ENCODE measurements at regions not wholly inside any gene's neighbourhood (a gene's known extent, or its start where the extent isn't known, plus 50 kb on each side); places are given as distances from the start of the nearest gene placed in this dataset.

- Histone ChIP-seq H3K27me3 (ENCODE audit: insufficient read depth in 3 of 3, low read length in 2 of 3) (no peaks in the 10 kb centered on the region), H3K9me3 (no peaks in the 10 kb centered on the region), H3K4me3 (no peak overlapping the region), H3K36me3 (ENCODE audit: insufficient read depth in 1 of 2, low read depth in 1 of 2) (no peaks in the 10 kb centered on the region), H3K27ac (no peak overlapping the region), H3K4me1 (no peaks in the 10 kb centered on the region)
- ATAC-seq, result no peak
- no peak for TF ChIP-seq CTCF (IDR thresholded peaks at IDR 0.05)
- no peak for DNase-seq
- intact Hi-C loops (cut with DNase I), result loop anchor here in 1 of 2 donors (1.0 kb wide), 1 partner anchor 33 kb away; no protein-coding TSS in a partner anchor
- 46 to 65% (median 54%) methylated on average over 7 of the region's 7 CpGs for WGBS, 3 donors
Observed at GRCh38 chr7:37534893-37535610, 86.4 kb upstream of the ELMO1 start.

DNA sequence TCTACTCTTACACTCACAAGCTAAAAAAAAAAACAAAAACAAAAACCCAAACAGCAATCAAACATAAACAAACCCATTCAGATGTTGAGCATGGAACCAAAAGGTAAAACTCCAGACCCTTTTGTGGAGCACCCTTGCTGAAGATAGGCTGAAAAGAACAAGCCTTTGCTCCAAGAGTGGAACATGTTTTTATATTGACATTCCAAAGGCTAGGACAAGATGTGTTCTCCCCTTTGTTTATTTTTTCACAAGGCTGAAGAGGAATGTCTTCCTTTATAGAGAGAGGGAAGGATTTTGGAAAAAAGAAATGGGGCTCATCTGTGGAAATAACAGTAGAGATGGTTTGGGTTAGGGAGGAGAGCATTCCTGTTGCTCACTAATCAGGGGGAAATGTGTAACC lies 87.2 kb upstream of the ELMO1 start:
- intact Hi-C loops (cut with DNase I), result no loop called here
- ATAC-seq, result no peak
- H3K4me1 ChIP-seq, result no peaks in the 10 kb centered on the region
- no peak overlapping the region for H3K4me3 ChIP-seq
- TF ChIP-seq CTCF (IDR thresholded peaks at IDR 0.05), result no peak
- no peaks in the 10 kb centered on the region for H3K9me3 ChIP-seq
- DNase-seq, result no peak
- no peak overlapping the region for H3K27ac ChIP-seq
- no peaks in the 10 kb centered on the region for H3K36me3 ChIP-seq (ENCODE audit: insufficient read depth in 1 of 2, low read depth in 1 of 2)
- H3K27me3 ChIP-seq (ENCODE audit: insufficient read depth in 3 of 3, low read length in 2 of 3), result no peaks in the 10 kb centered on the region

DNA sequence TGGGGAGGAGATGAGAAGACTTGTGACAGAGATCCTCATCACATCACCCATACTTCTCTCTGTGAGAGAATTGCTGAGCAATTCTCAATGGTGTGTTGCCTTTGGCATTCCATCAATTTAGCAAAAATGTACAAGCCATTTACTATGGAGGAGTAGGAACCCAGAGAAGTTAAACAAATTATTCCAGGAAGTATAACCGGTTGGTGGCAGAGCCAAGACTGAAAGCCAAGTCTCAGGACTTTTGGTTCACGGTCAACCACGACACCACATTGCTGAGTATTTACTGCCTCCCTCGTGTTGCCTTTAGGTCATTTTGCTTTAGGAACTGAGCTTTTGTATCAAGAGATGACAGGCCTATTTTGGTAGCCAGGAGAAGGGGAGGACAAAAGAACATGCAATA lies 88.0 kb upstream of the ELMO1 start:
- intact Hi-C loops (cut with DNase I), result no loop called here
- 50 to 59% (median 51%) methylated on average over 4 of the region's 4 CpGs for WGBS, 3 donors
- no peak overlapping the region for H3K27ac ChIP-seq
- no peaks in the 10 kb centered on the region for H3K36me3 ChIP-seq (ENCODE audit: insufficient read depth in 1 of 2, low read depth in 1 of 2)
- no peak overlapping the region for H3K4me3 ChIP-seq
- no peaks in the 10 kb centered on the region for H3K9me3 ChIP-seq
- H3K4me1 ChIP-seq, result no peaks in the 10 kb centered on the region
- no peaks in the 10 kb centered on the region for H3K27me3 ChIP-seq (ENCODE audit: insufficient read depth in 3 of 3, low read length in 2 of 3)
- ATAC-seq (no peak), DNase-seq (no peak)
- no peak for TF ChIP-seq CTCF (IDR thresholded peaks at IDR 0.05)

DNA sequence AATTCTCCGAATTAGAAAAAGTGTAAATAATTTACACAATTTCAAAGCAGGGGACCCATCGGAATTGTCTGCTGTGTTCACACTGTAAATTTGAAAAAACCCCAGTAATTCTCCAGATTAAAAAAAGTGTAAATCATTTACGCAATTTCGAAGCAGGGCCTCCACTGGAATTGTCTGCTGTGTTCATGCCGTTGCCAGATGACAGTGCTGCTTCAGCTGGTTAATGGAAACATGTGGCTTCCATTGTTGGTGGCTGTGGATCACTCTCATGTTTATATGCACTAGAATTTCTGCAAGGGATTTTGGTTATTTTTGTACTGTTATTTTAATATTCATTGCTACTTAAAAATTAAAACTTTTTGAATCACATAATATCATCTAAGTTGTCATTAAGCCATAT lies 88.8 kb upstream of the ELMO1 start:
- ATAC-seq (no peak), DNase-seq (no peak)
- Histone ChIP-seq H3K27me3 (ENCODE audit: insufficient read depth in 3 of 3, low read length in 2 of 3) (no peaks in the 10 kb centered on the region), H3K9me3 (no peaks in the 10 kb centered on the region), H3K4me1 (no peaks in the 10 kb centered on the region), H3K36me3 (ENCODE audit: insufficient read depth in 1 of 2, low read depth in 1 of 2) (no peaks in the 10 kb centered on the region), H3K4me3 (no peak overlapping the region), H3K27ac (no peak overlapping the region)
- intact Hi-C loops (cut with DNase I), result no loop called here
- whole genome bisulfite sequencing, 3 donors, result 85 to 94% (median 90%) methylated on average over 5 of the region's 5 CpGs
- no peak for TF ChIP-seq CTCF (IDR thresholded peaks at IDR 0.05)

GRCh38 chr7:37538945-37539344 lies 90.3 kb upstream of the ELMO1 start:
- H3K4me1 ChIP-seq, result no peaks in the 10 kb centered on the region
- intact Hi-C loops (cut with DNase I), result no loop called here
- ATAC-seq (peak in 2 of 4 donors; percentile 11 to 69), DNase-seq (no peak)
- WGBS, 3 donors, result 53 to 80% (median 59%) methylated on average over 4 of the region's 4 CpGs
- H3K4me3 ChIP-seq, result no peak overlapping the region
- no peaks in the 10 kb centered on the region for H3K36me3 ChIP-seq (ENCODE audit: insufficient read depth in 1 of 2, low read depth in 1 of 2)
- no peak for TF ChIP-seq CTCF (IDR thresholded peaks at IDR 0.05)
- H3K9me3 ChIP-seq, result no peaks in the 10 kb centered on the region
- no peaks in the 10 kb centered on the region for H3K27me3 ChIP-seq (ENCODE audit: insufficient read depth in 3 of 3, low read length in 2 of 3)
- H3K27ac ChIP-seq, result no peak overlapping the region

Measured in psoas muscle (tissue), 7 donors.